Activated T-cell treated with anti-CD3 and anti-CD28 coated beads for 1 hour (primary cell): ENCODE measurements at regions not wholly inside any gene's neighbourhood (a gene's known extent, or its start where the extent isn't known, plus 50 kb on each side); places are given as distances from the start of the nearest gene placed in this dataset.

Experiments used
- DNase-seq: peaks from one replicate; pipeline ENCODE4 v3.0.0-alpha.2; 2020; ENCODE audit warnings: low read depth

DNA sequence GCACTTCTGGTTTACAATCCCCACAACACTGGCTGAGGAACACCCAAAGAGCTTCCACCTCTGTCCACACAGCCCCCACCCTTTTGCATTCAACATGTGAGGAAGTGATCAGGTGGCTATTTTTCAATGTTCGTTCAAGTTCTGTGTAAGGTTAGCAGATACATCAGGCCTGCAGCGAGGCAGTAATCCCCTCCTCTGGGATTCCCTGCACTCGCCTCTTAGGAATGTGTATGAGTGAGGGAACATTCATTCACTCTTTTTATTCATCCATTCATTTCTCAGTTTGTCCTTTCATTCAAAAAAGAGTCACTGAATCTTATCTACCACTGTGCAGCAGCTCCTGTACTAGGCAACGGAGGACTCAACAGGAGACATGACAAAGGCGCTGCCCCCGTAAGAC, 236.4 kb upstream of the PRDM1 start:
- DNase-seq, result no peak

- DNase-seq, result no peak
These were observed 238.7 kb upstream of the PRDM1 start for GRCh38 chr6:105847433-105847832.

- DNase-seq, result no peak
These were observed 241.8 kb upstream of the PRDM1 start for GRCh38 chr6:105844275-105844883.

GRCh38 chr6:105839266-105839665, 246.9 kb upstream of the PRDM1 start:
- DNase-seq, result no peak

DNA sequence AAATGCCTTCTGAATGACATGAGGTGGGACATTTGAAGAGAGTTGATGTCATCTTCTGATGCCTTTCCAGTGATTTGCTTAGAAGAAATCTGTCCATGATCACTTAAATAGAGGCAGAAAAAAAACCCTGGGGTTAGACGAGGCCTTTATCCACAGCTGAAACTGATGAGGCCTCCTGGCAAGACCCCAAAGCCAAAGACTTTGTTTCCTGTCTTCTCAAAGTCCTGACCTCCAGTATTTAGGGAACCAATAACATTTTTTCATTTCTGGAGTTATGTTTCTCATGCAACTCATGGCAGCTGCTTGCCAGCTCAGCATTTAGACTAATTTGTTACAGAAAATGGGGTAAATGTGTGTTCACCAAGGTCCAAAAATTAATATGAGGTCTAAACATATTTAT, 248.0 kb upstream of the PRDM1 start:
- no peak for DNase-seq

DNA sequence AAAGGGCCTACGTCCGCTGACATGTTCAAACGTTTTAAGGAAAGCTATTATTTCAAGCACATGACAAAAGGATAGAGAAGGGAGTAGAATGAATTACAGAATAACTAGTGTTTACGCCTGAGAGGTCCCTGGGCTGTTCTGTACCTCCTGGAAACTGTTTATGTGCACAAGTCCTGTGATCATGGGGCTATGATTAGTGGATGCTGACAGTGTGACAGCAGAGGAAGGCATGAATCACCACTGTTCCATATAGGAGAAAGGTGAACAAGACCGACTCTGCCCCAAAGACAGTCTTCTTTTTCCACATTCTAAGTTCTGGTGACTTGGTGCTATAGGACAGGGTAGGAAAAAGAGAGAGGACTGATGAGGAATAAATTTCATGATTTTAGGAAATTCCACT, 249.2 kb upstream of the PRDM1 start:
- no peak for DNase-seq

- DNase-seq, result no peak
These were observed 249.8 kb upstream of the PRDM1 start for GRCh38 chr6:105836379-105836778.

DNA sequence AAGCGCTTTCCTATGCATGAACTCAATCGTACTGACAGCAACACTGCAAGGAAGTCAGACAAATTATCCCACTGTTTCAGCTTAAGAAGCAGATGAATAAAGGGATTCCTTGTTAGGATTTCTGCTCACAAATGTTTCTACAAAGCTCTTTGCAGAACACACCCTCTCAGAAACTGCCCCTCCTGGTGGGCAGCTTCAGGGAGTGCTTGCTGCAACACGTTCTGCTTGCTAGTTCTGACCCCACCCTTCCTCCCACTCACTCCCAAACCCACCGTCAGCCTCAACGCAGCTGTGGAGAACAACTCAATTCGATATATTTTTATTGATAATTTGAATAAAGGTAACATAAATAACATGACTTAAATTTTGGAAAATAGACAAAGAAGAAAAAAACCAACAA, 250.8 kb upstream of the PRDM1 start:
- DNase-seq, result no peak

DNA sequence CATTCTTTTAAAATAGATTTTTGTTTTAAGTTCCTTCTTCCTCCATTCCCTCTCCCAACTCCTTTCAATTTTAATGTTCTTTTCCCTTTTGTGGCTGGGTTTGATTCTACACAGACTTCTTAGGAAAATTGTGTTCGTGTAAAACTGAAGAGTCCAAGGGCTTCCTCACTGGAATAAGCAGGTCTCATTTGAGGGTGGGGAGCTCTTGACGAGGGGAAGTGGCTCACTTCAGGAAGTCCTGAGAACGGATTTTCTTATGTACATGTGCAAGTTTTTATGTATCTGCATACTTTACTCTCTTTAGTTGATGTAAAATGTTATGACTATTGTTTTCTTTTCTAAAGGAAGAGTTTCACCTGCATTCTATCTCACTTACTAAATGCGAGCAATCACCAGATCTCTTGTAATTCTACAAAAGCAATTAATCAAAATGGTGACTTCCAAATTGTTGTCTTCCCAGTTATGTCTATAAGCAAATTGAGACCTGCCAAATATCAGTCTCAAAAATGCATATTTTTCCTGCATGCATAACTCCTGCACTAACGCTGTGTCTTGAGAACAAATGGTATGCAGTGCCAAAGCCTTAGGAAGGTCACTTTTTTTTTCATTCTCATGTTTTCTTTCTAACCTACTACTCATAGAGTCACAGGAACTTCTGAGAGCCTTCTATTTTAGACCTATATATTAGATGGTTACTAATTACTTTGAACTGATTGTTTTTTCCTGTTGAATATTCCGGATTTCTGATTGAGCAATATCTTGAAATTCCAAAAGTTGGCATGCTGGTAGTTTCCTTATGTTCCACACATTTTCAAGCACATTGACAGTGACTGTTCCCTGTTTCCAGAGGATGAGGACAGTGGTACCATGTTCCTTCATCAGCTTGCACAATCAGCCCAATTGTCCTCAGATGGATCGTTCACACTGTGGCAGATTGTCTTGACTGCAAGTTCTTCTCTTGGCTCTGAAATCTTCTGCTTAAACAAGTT, 251.9 kb upstream of the PRDM1 start:
- DNase-seq, result no peak

DNA sequence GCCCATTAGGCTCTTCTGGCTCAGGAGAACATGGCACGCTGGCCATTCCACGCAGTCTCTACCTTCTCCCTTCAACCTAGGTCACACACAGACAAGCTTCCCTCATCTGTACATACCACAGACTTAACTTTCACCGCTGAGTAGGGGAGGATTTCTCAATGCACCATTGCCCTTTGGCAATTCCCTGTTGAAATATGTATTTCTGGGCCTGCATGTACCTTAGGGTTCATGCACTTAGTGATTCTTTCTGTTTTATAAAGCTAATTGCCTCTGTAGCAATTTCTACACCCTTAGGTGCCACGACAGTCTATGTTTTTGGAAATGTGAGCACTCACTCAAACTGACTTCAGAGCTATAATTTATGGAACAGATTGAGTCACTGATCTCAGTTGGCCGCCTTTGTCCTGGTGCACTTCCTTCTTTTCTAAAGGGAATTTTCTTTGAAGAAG, 253.8 kb upstream of the PRDM1 start:
- DNase-seq, result no peak

DNA sequence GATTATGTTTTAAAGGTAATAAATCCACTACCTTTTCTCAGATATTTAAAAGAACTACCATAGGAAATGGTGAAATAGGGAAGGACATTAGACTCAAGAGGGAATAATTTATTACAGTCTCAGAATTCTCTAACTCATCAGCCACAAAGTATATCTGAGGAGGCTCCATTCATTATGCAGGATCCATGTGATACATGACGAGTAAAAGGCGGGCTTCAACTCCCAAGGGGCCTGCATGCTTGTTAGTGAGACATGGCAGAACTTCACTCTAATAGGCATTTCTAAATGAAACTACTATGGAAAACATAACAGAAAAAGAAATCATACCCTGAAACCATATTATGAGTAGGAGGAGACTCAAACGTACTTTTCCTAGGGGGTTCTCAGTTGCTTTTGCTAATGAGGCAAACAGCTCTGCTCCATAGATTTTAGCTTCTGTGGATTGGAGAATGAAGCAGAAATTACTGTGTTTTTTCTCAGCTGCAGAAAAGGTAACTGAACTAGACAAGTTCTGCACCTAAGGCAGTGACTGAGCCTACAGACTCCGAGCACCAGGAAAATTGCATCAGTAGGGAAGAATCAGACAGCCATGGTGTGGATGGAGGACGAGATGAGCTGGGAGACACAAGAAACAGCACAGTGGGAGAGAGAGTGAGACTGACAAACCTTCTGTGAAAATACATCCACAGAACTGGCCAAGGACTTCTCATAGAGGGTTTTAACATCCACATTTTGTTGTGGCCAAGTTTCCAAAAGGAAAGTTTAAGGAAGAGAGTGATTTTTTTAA, 254.6 kb upstream of the PRDM1 start:
- DNase-seq, result no peak

DNA sequence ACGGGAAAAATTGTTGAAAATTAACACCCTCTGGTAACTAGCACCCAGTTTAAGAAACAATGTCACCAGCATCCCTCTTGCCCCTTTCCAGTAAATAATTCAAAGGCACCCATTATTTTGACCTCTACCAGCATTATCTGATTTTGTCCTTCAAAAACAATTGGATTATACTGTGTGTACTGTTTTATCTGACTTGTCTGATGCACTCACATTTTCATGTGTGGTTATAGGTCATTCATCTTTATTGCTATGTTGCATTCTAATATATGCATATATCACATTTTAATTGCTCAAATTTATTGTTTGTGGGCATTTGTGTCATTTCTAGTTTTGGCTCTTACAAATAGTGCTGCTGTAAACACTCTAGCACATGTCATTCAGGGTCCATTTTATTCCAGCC, 260.9 kb upstream of the PRDM1 start:
- no peak for DNase-seq

- no peak for DNase-seq
These were observed 261.4 kb upstream of the PRDM1 start for GRCh38 chr6:105824732-105825131.

- DNase-seq, result no peak
These were observed 264.4 kb upstream of the PRDM1 start for GRCh38 chr6:105821777-105822176.

- DNase-seq, result no peak
These were observed 265.1 kb upstream of the PRDM1 start for GRCh38 chr6:105821027-105821426.

GRCh38 chr6:105819745-105820144, 266.4 kb upstream of the PRDM1 start:
- DNase-seq, result no peak

GRCh38 chr6:105818505-105818904, 267.6 kb upstream of the PRDM1 start:
- DNase-seq, result no peak

- DNase-seq, result no peak
These were observed 268.2 kb upstream of the PRDM1 start for GRCh38 chr6:105817961-105818360.

- DNase-seq, result no peak
These were observed 268.8 kb upstream of the PRDM1 start for GRCh38 chr6:105817370-105817769.

DNA sequence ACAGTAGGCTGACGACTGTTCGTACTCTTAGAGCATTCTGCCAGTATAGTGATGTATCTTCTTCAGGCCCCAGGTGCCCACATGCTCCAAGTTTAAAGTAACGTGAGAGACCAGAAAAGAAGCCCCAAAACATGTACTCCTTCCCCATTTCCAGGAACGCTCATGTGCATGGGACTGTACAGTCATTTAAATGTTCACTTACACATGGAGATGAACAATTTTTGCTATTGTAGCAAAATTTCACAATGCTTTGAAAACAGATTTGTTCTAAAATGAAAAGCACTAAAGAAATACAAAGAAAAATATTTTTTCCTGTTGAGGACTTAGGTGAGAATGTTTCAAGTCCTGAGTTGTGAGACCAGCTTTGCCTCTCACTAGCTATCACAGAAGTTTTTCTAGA, 269.3 kb upstream of the PRDM1 start:
- DNase-seq, result no peak

- no peak for DNase-seq
These were observed 270.2 kb upstream of the PRDM1 start for GRCh38 chr6:105815661-105816555.
